CD4-positive, alpha-beta T cell treated with Interferon gamma for 1 hour (primary cell): ENCODE measurements at regions not wholly inside any gene's neighbourhood (a gene's known extent, or its start where the extent isn't known, plus 50 kb on each side); places are given as distances from the start of the nearest gene placed in this dataset.

Experiments
- DNase-seq: peaks from one replicate; pipeline ENCODE4 v3.0.0-alpha.2; 2020

GRCh38 chr14:101380512-101380911, 180.8 kb upstream of the DIO3 start:
- DNase-seq, result no peak

GRCh38 chr14:101380940-101381339, 180.4 kb upstream of the DIO3 start:
- DNase-seq, result no peak

GRCh38 chr14:101383737-101384338, 177.5 kb upstream of the DIO3 start:
- DNase-seq, result no peak

GRCh38 chr14:101394374-101394773, 166.9 kb upstream of the DIO3 start:
- DNase-seq, result no peak

- no peak for DNase-seq
Measured at GRCh38 chr14:101395779-101396178, 165.5 kb upstream of the DIO3 start.

GRCh38 chr14:101397206-101397605, 164.1 kb upstream of the DIO3 start:
- no peak for DNase-seq

- DNase-seq, result no peak
Measured at GRCh38 chr14:101398011-101398410, 163.3 kb upstream of the DIO3 start.

GRCh38 chr14:101399737-101400517, 161.4 kb upstream of the DIO3 start:
- DNase-seq, result no peak

GRCh38 chr14:101400830-101401229, 160.5 kb upstream of the DIO3 start:
- no peak for DNase-seq

GRCh38 chr14:101402936-101403660, 158.2 kb upstream of the DIO3 start:
- no peak for DNase-seq

GRCh38 chr14:101404426-101405170, 156.7 kb upstream of the DIO3 start:
- no peak for DNase-seq

- DNase-seq, result no peak
Measured at GRCh38 chr14:101405171-101405883, 156.0 kb upstream of the DIO3 start.

- no peak for DNase-seq
Measured at GRCh38 chr14:101406921-101407320, 154.4 kb upstream of the DIO3 start.

GRCh38 chr14:101407328-101407727, 154.0 kb upstream of the DIO3 start:
- no peak for DNase-seq

- DNase-seq, result no peak
Measured at GRCh38 chr14:101408077-101408831, 153.0 kb upstream of the DIO3 start.

GRCh38 chr14:101409006-101409543, 152.2 kb upstream of the DIO3 start:
- no peak for DNase-seq

- no peak for DNase-seq
Measured at GRCh38 chr14:101410126-101410525, 151.2 kb upstream of the DIO3 start.

GRCh38 chr14:101411151-101411550, 150.1 kb upstream of the DIO3 start:
- DNase-seq, result no peak

- no peak for DNase-seq
Measured at GRCh38 chr14:101411779-101412178, 149.5 kb upstream of the DIO3 start.

GRCh38 chr14:101412739-101413138, 148.6 kb upstream of the DIO3 start:
- DNase-seq, result no peak

- DNase-seq, result no peak
Measured at GRCh38 chr14:101417434-101417833, 143.9 kb upstream of the DIO3 start.

GRCh38 chr14:101418601-101419000, 142.7 kb upstream of the DIO3 start:
- DNase-seq, result no peak
